MM.1S (cell line): ENCODE measurements at regions not wholly inside any gene's neighbourhood (a gene's known extent, or its start where the extent isn't known, plus 50 kb on each side); places are given as distances from the start of the nearest gene placed in this dataset.

Experiments
- DNase-seq: peaks from one replicate; pipeline ENCODE4 v3.0.0-alpha.2; 2015
- H2AFZ ChIP-seq: fragments of 300-600 bp; sonication (generic); 2 replicates; pipeline ENCODE4 v1.6.0; 2016; ENCODE audit warnings: antibody characterized with exemption, low read length
- H3F3A ChIP-seq: fragments of 300-600 bp; sonication (generic); 2 replicates; pipeline ENCODE4 v1.6.1; 2016; ENCODE audit warnings: mild to moderate bottlenecking, antibody characterized with exemption, low read length, moderate library complexity, mixed read lengths; ENCODE audit not compliant: insufficient read depth
- H3K27ac ChIP-seq: fragments of 300-600 bp; sonication (generic); 2 replicates; pipeline ENCODE4 v1.5.1; 2016; ENCODE audit warnings: mild to moderate bottlenecking, low read length
- H3K27me3 ChIP-seq: fragments of 300-600 bp; sonication (generic); replicated peaks from 2 replicates; pipeline ENCODE4 v1.6.0; 2016; ENCODE audit warnings: low read length; ENCODE audit not compliant: insufficient read depth
- H3K36me3 ChIP-seq: fragments of 300-600 bp; sonication (generic); replicated peaks from 2 replicates; pipeline ENCODE4 v1.6.1; 2016; ENCODE audit warnings: mild to moderate bottlenecking, low read length, mixed read lengths; ENCODE audit not compliant: insufficient read depth
- H3K4me1 ChIP-seq: fragments of 300-600 bp; sonication (generic); 2 replicates; pipeline ENCODE4 v1.6.1; 2016; ENCODE audit warnings: low read length, mixed read lengths
- H3K4me2 ChIP-seq: fragments of 300-600 bp; sonication (generic); 2 replicates; pipeline ENCODE4 v1.6.0; 2016; ENCODE audit warnings: low read depth, low read length
- H3K4me3 ChIP-seq: fragments of 300-600 bp; sonication (generic); 2 replicates; pipeline ENCODE4 v1.5.1; 2016; ENCODE audit warnings: low read length, mixed read lengths
- H3K79me2 ChIP-seq: fragments of 300-600 bp; sonication (generic); 2 replicates; pipeline ENCODE4 v1.6.1; 2016; ENCODE audit warnings: mixed run types, low read length, mixed read lengths
- H3K9ac ChIP-seq: fragments of 300-600 bp; sonication (generic); 2 replicates; pipeline ENCODE4 v1.6.1; 2016; ENCODE audit warnings: low read length, mixed read lengths
- H3K9me2 ChIP-seq: fragments of 300-600 bp; sonication (generic); replicated peaks from 2 replicates; pipeline ENCODE4 v1.6.1; 2016; ENCODE audit warnings: mild to moderate bottlenecking, low read length, mixed read lengths; ENCODE audit not compliant: insufficient read depth
- H3K9me3 ChIP-seq: fragments of 300-600 bp; sonication (generic); replicated peaks from 2 replicates; pipeline ENCODE4 v1.6.1; 2016; ENCODE audit warnings: mild to moderate bottlenecking, low read length, mixed read lengths; ENCODE audit not compliant: insufficient read depth
- H4K20me1 ChIP-seq: fragments of 300-600 bp; sonication (generic); 2 replicates; pipeline ENCODE4 v1.6.1; 2016; ENCODE audit warnings: mild to moderate bottlenecking, low read length, moderate library complexity, mixed read lengths; ENCODE audit not compliant: insufficient read depth
- EZH2 ChIP-seq: fragments of 300-600 bp; sonication (generic); optimal IDR thresholded peaks from 2 replicates; pipeline ENCODE3; 2017; ENCODE audit warnings: low read depth, mild to moderate bottlenecking, antibody characterized with exemption, low read length, mixed read lengths
- EZH2phosphoT487 ChIP-seq: fragments of 300-600 bp; sonication (generic); IDR thresholded peaks from 2 replicates; pipeline ENCODE4 v1.6.1; 2018; ENCODE audit warnings: antibody characterized with exemption, low read length
- TF ChIP-seq, protein P1 (sequence below): fragments of 300-600 bp; sonication (generic); IDR thresholded peaks from 2 replicates; pipeline ENCODE4 v1.5.1; 2016; ENCODE audit warnings: antibody characterized with exemption, low read length, mixed read lengths

DNA sequence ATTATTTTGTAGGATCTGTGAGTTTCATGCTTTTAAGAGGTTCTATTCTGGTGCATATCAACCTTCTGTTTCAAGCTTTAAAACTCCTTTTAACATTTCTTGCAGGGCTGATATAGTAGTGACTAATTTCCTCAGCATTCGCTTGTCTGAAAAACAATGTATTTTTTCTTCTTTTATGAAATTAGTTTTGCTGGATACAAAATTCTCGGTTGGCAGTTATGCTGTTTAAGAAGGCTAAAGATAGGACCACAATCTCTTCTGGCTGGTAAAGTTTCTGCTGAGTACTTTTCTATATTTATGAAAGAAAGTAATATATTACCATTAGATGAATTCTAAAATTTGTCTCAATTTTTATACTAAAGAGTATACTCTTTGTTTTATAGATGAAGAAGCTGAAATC is 487.8 kb upstream of the SPRY2 start:
- H4K20me1 ChIP-seq = no peaks in the 10 kb centered on the region

DNA sequence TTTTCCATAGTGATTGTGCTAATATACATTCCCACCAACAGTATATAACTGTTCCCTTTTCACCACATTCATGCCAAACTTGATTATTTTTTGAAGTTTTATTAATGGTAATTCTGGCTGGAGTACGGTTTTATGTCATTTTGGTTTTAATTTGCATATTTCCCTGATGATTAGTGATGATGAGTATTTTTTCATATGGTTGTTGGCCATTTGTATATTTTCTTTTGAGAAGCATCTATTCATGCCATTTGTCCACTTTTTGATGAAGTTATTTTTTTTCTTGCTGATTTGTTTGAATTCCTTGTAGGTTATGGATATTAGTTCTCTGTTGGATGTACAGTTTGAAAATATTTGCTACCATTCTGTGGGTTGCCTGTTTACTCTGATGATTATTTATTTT is 484.4 kb upstream of the SPRY2 start:
- H3K9me3 ChIP-seq = no peaks in the 10 kb centered on the region
- TF ChIP-seq EZH2 (no peak), EZH2phosphoT487 (no peak)
- TF ChIP-seq, protein P1, sequence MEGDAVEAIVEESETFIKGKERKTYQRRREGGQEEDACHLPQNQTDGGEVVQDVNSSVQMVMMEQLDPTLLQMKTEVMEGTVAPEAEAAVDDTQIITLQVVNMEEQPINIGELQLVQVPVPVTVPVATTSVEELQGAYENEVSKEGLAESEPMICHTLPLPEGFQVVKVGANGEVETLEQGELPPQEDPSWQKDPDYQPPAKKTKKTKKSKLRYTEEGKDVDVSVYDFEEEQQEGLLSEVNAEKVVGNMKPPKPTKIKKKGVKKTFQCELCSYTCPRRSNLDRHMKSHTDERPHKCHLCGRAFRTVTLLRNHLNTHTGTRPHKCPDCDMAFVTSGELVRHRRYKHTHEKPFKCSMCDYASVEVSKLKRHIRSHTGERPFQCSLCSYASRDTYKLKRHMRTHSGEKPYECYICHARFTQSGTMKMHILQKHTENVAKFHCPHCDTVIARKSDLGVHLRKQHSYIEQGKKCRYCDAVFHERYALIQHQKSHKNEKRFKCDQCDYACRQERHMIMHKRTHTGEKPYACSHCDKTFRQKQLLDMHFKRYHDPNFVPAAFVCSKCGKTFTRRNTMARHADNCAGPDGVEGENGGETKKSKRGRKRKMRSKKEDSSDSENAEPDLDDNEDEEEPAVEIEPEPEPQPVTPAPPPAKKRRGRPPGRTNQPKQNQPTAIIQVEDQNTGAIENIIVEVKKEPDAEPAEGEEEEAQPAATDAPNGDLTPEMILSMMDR = no peak

More for the DNA sequence above, 487.8 kb upstream of the SPRY2 start:
- H3K9ac ChIP-seq = no peak overlapping the region
- H3K27ac ChIP-seq = no peak overlapping the region
- H3K4me3 ChIP-seq = no peak overlapping the region
- no peaks in the 10 kb centered on the region for H3K9me2 ChIP-seq
- H3K27me3 ChIP-seq = no peaks in the 10 kb centered on the region
- H3K9me3 ChIP-seq = no peaks in the 10 kb centered on the region
- no peak for DNase-seq
- no peak overlapping the region for H3K4me2 ChIP-seq
- TF ChIP-seq EZH2 (no peak), EZH2phosphoT487 (no peak)
- TF ChIP-seq, protein P1 = no peak
- H3K4me1 ChIP-seq = no peaks in the 10 kb centered on the region
- H2AFZ ChIP-seq = no peak overlapping the region
- no peaks in the 10 kb centered on the region for H3F3A ChIP-seq
- no peaks in the 10 kb centered on the region for H3K36me3 ChIP-seq
- H3K79me2 ChIP-seq = no peaks in the 10 kb centered on the region

DNA sequence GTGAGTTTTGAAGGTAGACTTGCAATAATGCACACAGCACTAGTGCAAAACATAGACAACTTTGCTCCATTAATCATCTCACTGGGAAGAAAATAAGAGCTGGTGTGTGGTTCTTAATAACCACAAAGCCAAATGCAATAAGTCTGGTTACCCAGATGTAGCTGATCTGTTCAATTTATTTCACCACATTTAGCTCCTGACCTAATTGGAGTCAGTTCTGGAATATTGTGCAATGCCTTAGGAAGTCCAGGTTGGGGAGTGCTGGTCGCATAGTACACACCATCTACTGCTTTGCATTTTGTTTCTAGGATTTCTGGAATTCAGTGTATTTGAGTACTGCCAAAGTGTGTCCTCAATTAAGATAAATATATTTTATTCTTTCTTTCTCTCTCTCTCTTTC is 483.3 kb upstream of the SPRY2 start:
- DNase-seq = no peak
- H2AFZ ChIP-seq = no peak overlapping the region
- no peaks in the 10 kb centered on the region for H4K20me1 ChIP-seq
- H3K27me3 ChIP-seq = no peaks in the 10 kb centered on the region
- no peaks in the 10 kb centered on the region for H3K4me1 ChIP-seq
- no peaks in the 10 kb centered on the region for H3K9me2 ChIP-seq
- no peaks in the 10 kb centered on the region for H3F3A ChIP-seq
- no peak overlapping the region for H3K9ac ChIP-seq
- TF ChIP-seq, protein P1 = no peak
- TF ChIP-seq EZH2 (no peak), EZH2phosphoT487 (no peak)
- H3K79me2 ChIP-seq = no peaks in the 10 kb centered on the region
- no peak overlapping the region for H3K27ac ChIP-seq
- H3K36me3 ChIP-seq = no peaks in the 10 kb centered on the region
- no peak overlapping the region for H3K4me3 ChIP-seq
- H3K4me2 ChIP-seq = no peak overlapping the region
- H3K9me3 ChIP-seq = no peaks in the 10 kb centered on the region

More for the DNA sequence above, 484.4 kb upstream of the SPRY2 start:
- H4K20me1 ChIP-seq = no peaks in the 10 kb centered on the region
- no peak overlapping the region for H3K27ac ChIP-seq
- no peaks in the 10 kb centered on the region for H3F3A ChIP-seq
- no peak overlapping the region for H3K9ac ChIP-seq
- H3K27me3 ChIP-seq = no peaks in the 10 kb centered on the region
- no peak overlapping the region for H3K4me2 ChIP-seq
- H3K9me2 ChIP-seq = no peaks in the 10 kb centered on the region
- H3K4me3 ChIP-seq = no peak overlapping the region
- H3K4me1 ChIP-seq = no peaks in the 10 kb centered on the region
- no peak overlapping the region for H2AFZ ChIP-seq
- H3K36me3 ChIP-seq = no peaks in the 10 kb centered on the region
- no peaks in the 10 kb centered on the region for H3K79me2 ChIP-seq
- no peak for DNase-seq

DNA sequence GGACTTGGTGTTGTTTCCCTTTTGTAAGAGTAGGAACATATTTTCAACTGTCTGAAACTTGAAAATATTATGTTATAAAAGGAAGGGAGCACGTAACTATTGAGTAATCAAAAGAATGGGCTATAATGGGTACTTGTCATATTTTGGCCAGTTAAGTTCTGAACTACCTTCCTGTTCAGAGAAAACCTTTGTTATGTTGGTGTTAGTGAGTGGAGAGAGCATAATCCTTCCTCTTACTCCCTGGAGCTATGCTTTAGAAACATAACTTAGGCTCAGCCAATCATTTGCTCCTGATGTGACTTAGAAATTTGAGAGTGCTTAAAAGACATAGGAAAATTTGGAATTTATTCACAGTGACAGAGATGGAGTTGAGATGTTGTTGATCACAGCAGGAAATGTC is 482.5 kb upstream of the SPRY2 start:
- Histone ChIP-seq H3K27ac (no peak overlapping the region), H3K9ac (no peak overlapping the region)

More for the DNA sequence above, 482.5 kb upstream of the SPRY2 start:
- Histone ChIP-seq H3K9me2 (no peaks in the 10 kb centered on the region), H3K9me3 (no peaks in the 10 kb centered on the region), H3K4me3 (no peak overlapping the region), H3K4me1 (no peaks in the 10 kb centered on the region), H3K36me3 (no peaks in the 10 kb centered on the region), H2AFZ (no peak overlapping the region), H3K79me2 (no peaks in the 10 kb centered on the region), H3F3A (no peaks in the 10 kb centered on the region), H4K20me1 (no peaks in the 10 kb centered on the region), H3K4me2 (no peak overlapping the region), H3K27me3 (no peaks in the 10 kb centered on the region)
- DNase-seq = no peak
- TF ChIP-seq, protein P1 = no peak
- TF ChIP-seq EZH2phosphoT487 (no peak), EZH2 (no peak)
